Cardiac muscle cell (in vitro differentiated cells and primary cell): ENCODE measurements at regions not wholly inside any gene's neighbourhood (a gene's known extent, or its start where the extent isn't known, plus 50 kb on each side); places are given as distances from the start of the nearest gene placed in this dataset.

Source experiments
- DNase-seq, 2 donors: peaks; one replicate each; pipeline versions ENCODE4 v3.0.0 to v3.0.0-alpha.2; 2010 to 2017; ENCODE audit warnings: low read depth in 1 of 2, low spot score in 1 of 2
- H3K27ac ChIP-seq: fragments of 200-600 bp; sonication (generic); 2 replicates; pipeline ENCODE4 v1.5.1; 2016
- H3K27me3 ChIP-seq: fragments of 200-600 bp; sonication (generic); 2 replicates; pipeline ENCODE4 v1.6.0; 2016; ENCODE audit warnings: control low read depth
- H3K36me3 ChIP-seq: fragments of 200-600 bp; sonication (generic); 2 replicates; pipeline ENCODE4 v1.5.1; 2016; ENCODE audit warnings: control low read depth
- H3K4me1 ChIP-seq: fragments of 200-600 bp; sonication (generic); 2 replicates; pipeline ENCODE4 v1.8.1; 2017; ENCODE audit warnings: low read depth, mild to moderate bottlenecking, mixed run types
- H3K4me3 ChIP-seq: fragments of 200-600 bp; sonication (generic); 2 replicates; pipeline ENCODE4 v1.5.1; 2016; ENCODE audit warnings: mild to moderate bottlenecking
- H3K9me3 ChIP-seq: fragments of 200-600 bp; sonication (generic); 2 replicates; pipeline ENCODE4 v1.5.1; 2017; ENCODE audit warnings: low read depth, mild to moderate bottlenecking, control low read depth
- CTCF ChIP-seq: IDR thresholded peaks from 2 replicates; pipeline ENCODE4 v1.5.1; 2012; ENCODE audit warnings: low read depth, mild to moderate bottlenecking, low read length

GRCh38 chr3:43793648-43794372 lies 103.1 kb downstream of the ABHD5 start:
- H3K36me3 ChIP-seq, result no peaks in the 10 kb centered on the region
- no peak overlapping the region for H3K4me3 ChIP-seq
- no peaks in the 10 kb centered on the region for H3K9me3 ChIP-seq
- H3K27me3 ChIP-seq, result peaks cover 14% of the 10 kb centered on the region
- H3K27ac ChIP-seq, result no peak overlapping the region
- no peak for DNase-seq
- TF ChIP-seq CTCF, result no peak
- no peaks in the 10 kb centered on the region for H3K4me1 ChIP-seq

- no peak for DNase-seq
- H3K4me1 ChIP-seq, result no peaks in the 10 kb centered on the region
- no peak for TF ChIP-seq CTCF
Observed at GRCh38 chr3:43794776-43795175, 104.0 kb downstream of the ABHD5 start.

GRCh38 chr3:43795491-43795890 lies 104.8 kb downstream of the ABHD5 start:
- no peaks in the 10 kb centered on the region for H3K4me1 ChIP-seq
- no peak for TF ChIP-seq CTCF
- H3K36me3 ChIP-seq, result no peaks in the 10 kb centered on the region
- H3K27ac ChIP-seq, result no peak overlapping the region
- no peak for DNase-seq
- no peak overlapping the region for H3K4me3 ChIP-seq
- H3K27me3 ChIP-seq, result peaks cover 8% of the 10 kb centered on the region
- no peaks in the 10 kb centered on the region for H3K9me3 ChIP-seq

More at GRCh38 chr3:43794776-43795175, 104.0 kb downstream of the ABHD5 start:
- Histone ChIP-seq H3K27me3 (peaks cover 14% of the 10 kb centered on the region), H3K27ac (no peak overlapping the region), H3K4me3 (no peak overlapping the region), H3K36me3 (no peaks in the 10 kb centered on the region), H3K9me3 (no peaks in the 10 kb centered on the region)

GRCh38 chr3:43796041-43796596 lies 105.4 kb downstream of the ABHD5 start:
- Histone ChIP-seq H3K36me3 (no peaks in the 10 kb centered on the region), H3K9me3 (no peaks in the 10 kb centered on the region), H3K4me3 (no peak overlapping the region), H3K27ac (no peak overlapping the region), H3K4me1 (no peaks in the 10 kb centered on the region), H3K27me3 (peaks cover 7% of the 10 kb centered on the region)
- no peak for TF ChIP-seq CTCF
- no peak for DNase-seq

- no peak overlapping the region for H3K4me3 ChIP-seq
- H3K27ac ChIP-seq, result no peak overlapping the region
- no peaks in the 10 kb centered on the region for H3K9me3 ChIP-seq
- no peak for TF ChIP-seq CTCF
- no peaks in the 10 kb centered on the region for H3K4me1 ChIP-seq
- no peaks in the 10 kb centered on the region for H3K36me3 ChIP-seq
- H3K27me3 ChIP-seq, result no peaks in the 10 kb centered on the region
- no peak for DNase-seq
Observed at GRCh38 chr3:43797794-43798193, 107.1 kb downstream of the ABHD5 start.
